PC-3 (cell line): ENCODE measurements at regions not wholly inside any gene's neighbourhood (a gene's known extent, or its start where the extent isn't known, plus 50 kb on each side); places are given as distances from the start of the nearest gene placed in this dataset.

Experiments
- ATAC-seq: fragments of 200-7000 bp; cut with Tn5 transposase; 2 replicates; pipeline ENCODE4 v1.9.1; 2020; ENCODE audit warnings: mild to moderate bottlenecking, moderate library complexity
- BruUV-seq: library from RNA; stranded (reverse); fragments of 400-500 nt; replicated peaks from 2 replicates; lab custom pipeline; 2021; lab: Mats Ljungman, UMichigan
- CTCF ChIA-PET: fragments of 300-600 bp; sonication (Branson Sonifier 250); formaldehyde crosslinking; loops from one replicate; lab custom pipeline; 2022; ENCODE audit warnings: antibody characterized with exemption; lab: Charles Lee
- POLR2A ChIA-PET: fragments of 300-600 bp; sonication (Branson Sonifier 250); formaldehyde crosslinking; loops from one replicate; lab custom pipeline; 2022; ENCODE audit warnings: antibody characterized with exemption; ENCODE audit not compliant: unreplicated experiment; lab: Charles Lee
- DNase-seq: peaks from one replicate; pipeline ENCODE4 v3.0.0-alpha.2; 2015
- H2AFZ ChIP-seq: fragments of 300-600 bp; sonication (generic); 2 replicates; pipeline ENCODE4 v1.6.0; 2016; ENCODE audit warnings: antibody characterized with exemption, low read length
- H3F3A ChIP-seq: fragments of 300-600 bp; sonication (generic); one replicate; pipeline ENCODE4 v1.6.0; 2017; ENCODE audit warnings: antibody characterized with exemption, low read length, control low read depth, mild to moderate bottlenecking; ENCODE audit not compliant: unreplicated experiment
- H3K27ac ChIP-seq: fragments of 300-600 bp; sonication (generic); 2 replicates; pipeline ENCODE4 v1.5.1; 2016; ENCODE audit warnings: mild to moderate bottlenecking, low read length
- H3K27me3 ChIP-seq: fragments of 300-600 bp; sonication (generic); 2 replicates; pipeline ENCODE4 v1.6.1; 2016; ENCODE audit warnings: low read length, mixed read lengths
- H3K36me3 ChIP-seq: fragments of 300-600 bp; sonication (generic); 2 replicates; pipeline ENCODE4 v1.6.1; 2016; ENCODE audit warnings: low read depth, mixed run types, low read length, mixed read lengths
- H3K4me1 ChIP-seq: fragments of 300-600 bp; sonication (generic); 2 replicates; pipeline ENCODE4 v1.5.1; 2016; ENCODE audit warnings: low read length; ENCODE audit not compliant: insufficient read depth
- H3K4me2 ChIP-seq: fragments of 300-600 bp; sonication (generic); 2 replicates; pipeline ENCODE4 v1.6.0; 2016; ENCODE audit warnings: low read length
- H3K4me3 ChIP-seq: fragments of 300-600 bp; sonication (generic); 2 replicates; pipeline ENCODE4 v1.5.1; 2016; ENCODE audit warnings: mild to moderate bottlenecking, low read length, mixed read lengths
- H3K79me2 ChIP-seq: fragments of 300-600 bp; sonication (generic); 2 replicates; pipeline ENCODE4 v1.6.1; 2017; ENCODE audit warnings: low read length, mixed read lengths
- H3K9ac ChIP-seq: fragments of 300-600 bp; sonication (generic); 2 replicates; pipeline ENCODE4 v1.6.0; 2016; ENCODE audit warnings: mild to moderate bottlenecking, low read length
- H3K9me2 ChIP-seq: fragments of 300-600 bp; sonication (generic); replicated peaks from 2 replicates; pipeline ENCODE4 v1.6.1; 2016; ENCODE audit warnings: mixed run types, low read length, mixed read lengths
- H3K9me3 ChIP-seq: fragments of 300-600 bp; sonication (generic); 2 replicates; pipeline ENCODE4 v1.6.1; 2016; ENCODE audit warnings: low read length, mixed read lengths
- H4K20me1 ChIP-seq: fragments of 300-600 bp; sonication (generic); 2 replicates; pipeline ENCODE4 v1.6.1; 2016; ENCODE audit warnings: low read length, mixed read lengths
- EZH2 ChIP-seq: fragments of 300-600 bp; sonication (generic); IDR thresholded peaks from one replicate; pipeline ENCODE4 v1.6.1; 2017; ENCODE audit warnings: antibody characterized with exemption, mild to moderate bottlenecking, low read length; ENCODE audit not compliant: unreplicated experiment
- EZH2phosphoT487 ChIP-seq: fragments of 300-600 bp; sonication (generic); IDR thresholded peaks from 2 replicates; pipeline ENCODE4 v1.6.1; 2018; ENCODE audit warnings: mild to moderate bottlenecking, antibody characterized with exemption, low read length, borderline replicate concordance
- intact Hi-C: fragments of 100-400 bp; cut with micrococcal nuclease; formaldehyde crosslinking; loops from 2 replicates; pipeline ENCODE4 v1.9.0; 2023
- TF ChIP-seq, protein P1 (sequence below): fragments of 300-600 bp; sonication (generic); conservative IDR thresholded peaks from 2 replicates; pipeline ENCODE4 v1.5.1; 2017; ENCODE audit warnings: antibody characterized with exemption, low read depth, mild to moderate bottlenecking, low read length

DNA sequence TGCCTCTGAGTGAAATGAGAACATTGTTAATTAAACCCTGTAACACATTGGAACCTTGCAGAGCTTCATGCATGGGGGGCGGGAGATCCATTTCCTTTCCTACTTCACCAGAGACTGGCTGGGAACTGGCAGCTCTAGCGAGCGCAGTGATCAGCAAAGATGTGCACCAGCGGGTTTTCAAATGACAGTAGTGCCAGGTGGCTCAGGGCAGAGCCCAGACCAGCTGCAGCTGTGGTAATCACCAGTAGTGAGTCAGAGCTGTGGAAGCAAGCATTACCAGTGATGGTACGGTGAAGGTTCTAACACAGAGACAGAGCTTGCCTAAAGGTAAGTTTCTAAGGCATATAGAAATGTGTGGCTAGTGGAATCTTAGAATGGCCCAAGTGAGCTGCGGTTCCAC, 1009.7 kb upstream of the CELF2 start:
- Histone ChIP-seq H3K4me2 (no peak overlapping the region), H3K4me1 (no peaks in the 10 kb centered on the region), H3K27me3 (no peaks in the 10 kb centered on the region), H3K9ac (no peak overlapping the region), H3K36me3 (no peaks in the 10 kb centered on the region), H3K27ac (no peak overlapping the region), H4K20me1 (no peaks in the 10 kb centered on the region), H3F3A (no peaks in the 10 kb centered on the region), H3K4me3 (no peak overlapping the region), H3K79me2 (no peaks in the 10 kb centered on the region), H3K9me2 (no peaks in the 10 kb centered on the region), H3K9me3 (no peaks in the 10 kb centered on the region), H2AFZ (no peak overlapping the region)
- POLR2A ChIA-PET: no interaction called here
- CTCF ChIA-PET: no interaction called here
- no TSS peak for BruUV-seq
- ATAC-seq (no peak), DNase-seq (no peak)
- intact Hi-C loops: no loop called here
- TF ChIP-seq, protein P1, sequence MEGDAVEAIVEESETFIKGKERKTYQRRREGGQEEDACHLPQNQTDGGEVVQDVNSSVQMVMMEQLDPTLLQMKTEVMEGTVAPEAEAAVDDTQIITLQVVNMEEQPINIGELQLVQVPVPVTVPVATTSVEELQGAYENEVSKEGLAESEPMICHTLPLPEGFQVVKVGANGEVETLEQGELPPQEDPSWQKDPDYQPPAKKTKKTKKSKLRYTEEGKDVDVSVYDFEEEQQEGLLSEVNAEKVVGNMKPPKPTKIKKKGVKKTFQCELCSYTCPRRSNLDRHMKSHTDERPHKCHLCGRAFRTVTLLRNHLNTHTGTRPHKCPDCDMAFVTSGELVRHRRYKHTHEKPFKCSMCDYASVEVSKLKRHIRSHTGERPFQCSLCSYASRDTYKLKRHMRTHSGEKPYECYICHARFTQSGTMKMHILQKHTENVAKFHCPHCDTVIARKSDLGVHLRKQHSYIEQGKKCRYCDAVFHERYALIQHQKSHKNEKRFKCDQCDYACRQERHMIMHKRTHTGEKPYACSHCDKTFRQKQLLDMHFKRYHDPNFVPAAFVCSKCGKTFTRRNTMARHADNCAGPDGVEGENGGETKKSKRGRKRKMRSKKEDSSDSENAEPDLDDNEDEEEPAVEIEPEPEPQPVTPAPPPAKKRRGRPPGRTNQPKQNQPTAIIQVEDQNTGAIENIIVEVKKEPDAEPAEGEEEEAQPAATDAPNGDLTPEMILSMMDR: no peak
- TF ChIP-seq EZH2phosphoT487: no peak
- no peak for TF ChIP-seq EZH2

DNA sequence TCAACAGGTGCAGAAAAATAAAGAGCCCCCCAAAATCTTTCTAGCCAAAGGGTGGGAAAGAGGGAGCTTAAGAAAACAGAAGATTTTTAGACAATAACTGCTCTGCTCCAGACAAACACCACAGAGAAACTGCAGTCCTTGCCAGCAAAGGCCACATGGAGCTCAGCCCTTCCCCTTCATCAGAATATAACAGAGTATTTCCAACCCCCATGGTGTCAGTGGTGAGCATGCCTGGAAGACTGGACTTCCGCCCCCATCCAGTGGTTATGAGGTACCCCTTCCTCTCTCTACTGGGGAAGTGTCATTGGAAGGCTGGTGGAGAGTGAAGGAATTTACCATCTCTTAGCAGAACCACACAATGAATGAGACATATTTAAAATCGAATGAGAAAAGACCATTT, 1007.3 kb upstream of the CELF2 start:
- H3K27me3 ChIP-seq: no peaks in the 10 kb centered on the region
- H3K9me2 ChIP-seq: no peaks in the 10 kb centered on the region
- ATAC-seq (no peak), DNase-seq (no peak)
- H4K20me1 ChIP-seq: no peaks in the 10 kb centered on the region
- ChIA-PET CTCF (no interaction called here), POLR2A (no interaction called here)
- BruUV-seq: no TSS peak
- H3K4me1 ChIP-seq: no peaks in the 10 kb centered on the region
- intact Hi-C loops: no loop called here
- no peaks in the 10 kb centered on the region for H3K36me3 ChIP-seq
- H3K9me3 ChIP-seq: no peaks in the 10 kb centered on the region
- TF ChIP-seq EZH2: no peak
- no peak for TF ChIP-seq EZH2phosphoT487
- TF ChIP-seq, protein P1: no peak
- H3K4me3 ChIP-seq: no peak overlapping the region
- no peak overlapping the region for H3K9ac ChIP-seq
- no peak overlapping the region for H2AFZ ChIP-seq
- H3K27ac ChIP-seq: no peak overlapping the region
- no peaks in the 10 kb centered on the region for H3F3A ChIP-seq
- H3K79me2 ChIP-seq: no peaks in the 10 kb centered on the region
- no peak overlapping the region for H3K4me2 ChIP-seq

GRCh38 chr10:10014846-10015245, 1002.8 kb upstream of the CELF2 start:
- Histone ChIP-seq H3K36me3 (no peaks in the 10 kb centered on the region), H3K4me2 (no peak overlapping the region), H3K27me3 (no peaks in the 10 kb centered on the region), H3F3A (no peaks in the 10 kb centered on the region), H3K9me2 (no peaks in the 10 kb centered on the region), H3K27ac (no peak overlapping the region), H3K9ac (no peak overlapping the region), H2AFZ (no peak overlapping the region), H3K4me3 (no peak overlapping the region), H3K79me2 (no peaks in the 10 kb centered on the region), H4K20me1 (no peaks in the 10 kb centered on the region), H3K4me1 (no peaks in the 10 kb centered on the region), H3K9me3 (no peaks in the 10 kb centered on the region)
- intact Hi-C loops: no loop called here
- no peak for ATAC-seq
- CTCF ChIA-PET: no interaction called here
- DNase-seq: no peak
- TF ChIP-seq, protein P1: no peak
- TF ChIP-seq EZH2 (no peak), EZH2phosphoT487 (no peak)
- BruUV-seq: no TSS peak
- POLR2A ChIA-PET: no interaction called here
